ENCODE measurements at regions not wholly inside any gene's neighbourhood (a gene's known extent, or its start where the extent isn't known, plus 50 kb on each side); places are given as distances from the start of the nearest gene placed in this dataset.

GRCh38 chr10:94129393-94130130 lies 135.8 kb downstream of the PLCE1 start:
- Histone ChIP-seq H3K27ac (peak overlapping the region; percentile 54 to 69), H3K4me1 (peaks cover 11 to 57% of the 10 kb centered on the region in 2 donors), H3K27me3 (no peaks in the 10 kb centered on the region), H3K9me3 (no peaks in the 10 kb centered on the region), H3K4me3 (no peak overlapping the region), H3K36me3 (peaks cover 0 to 3% of the 10 kb centered on the region in 2 donors)
- intact Hi-C loops (cut with DNase I), result loop anchor here (5.0 kb wide), 1 partner anchor 37 kb away; no protein-coding TSS in a partner anchor
- peak in 1 of 2 donors; percentile 80 for DNase-seq (ENCODE audit: low spot score in 2 of 2)
- TF ChIP-seq CTCF (IDR thresholded peaks at IDR 0.05), result no peak

DNA sequence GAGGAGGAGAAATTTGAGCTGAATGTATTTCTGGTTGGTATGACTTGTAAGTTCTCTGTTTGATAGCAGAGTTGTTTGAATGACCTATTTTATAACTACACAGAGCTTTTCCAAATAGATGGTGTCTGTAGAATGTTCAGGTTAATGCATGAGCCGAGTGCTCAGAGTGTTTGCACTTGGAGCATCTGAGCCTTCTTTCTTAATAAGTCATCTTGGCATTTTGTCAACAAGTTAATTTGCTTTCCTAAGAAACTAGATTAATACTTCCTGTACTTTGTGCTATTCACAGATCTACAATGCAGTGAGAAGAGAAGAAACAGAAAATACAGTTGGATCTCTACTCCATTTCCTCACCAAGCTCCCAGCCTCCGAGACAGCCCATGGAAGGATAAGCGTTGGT lies 138.2 kb downstream of the PLCE1 start:
- no peak for TF ChIP-seq CTCF (IDR thresholded peaks at IDR 0.05)
- Histone ChIP-seq H3K27me3 (no peaks in the 10 kb centered on the region), H3K27ac (peak overlapping the region in 1 of 2 donors; percentile 69), H3K4me1 (peaks cover 4 to 40% of the 10 kb centered on the region in 2 donors), H3K9me3 (no peaks in the 10 kb centered on the region), H3K36me3 (peaks cover 0 to 6% of the 10 kb centered on the region in 2 donors), H3K4me3 (no peak overlapping the region)
- no peak for DNase-seq (ENCODE audit: low spot score in 2 of 2)
- intact Hi-C loops (cut with DNase I), result no loop called here

DNA sequence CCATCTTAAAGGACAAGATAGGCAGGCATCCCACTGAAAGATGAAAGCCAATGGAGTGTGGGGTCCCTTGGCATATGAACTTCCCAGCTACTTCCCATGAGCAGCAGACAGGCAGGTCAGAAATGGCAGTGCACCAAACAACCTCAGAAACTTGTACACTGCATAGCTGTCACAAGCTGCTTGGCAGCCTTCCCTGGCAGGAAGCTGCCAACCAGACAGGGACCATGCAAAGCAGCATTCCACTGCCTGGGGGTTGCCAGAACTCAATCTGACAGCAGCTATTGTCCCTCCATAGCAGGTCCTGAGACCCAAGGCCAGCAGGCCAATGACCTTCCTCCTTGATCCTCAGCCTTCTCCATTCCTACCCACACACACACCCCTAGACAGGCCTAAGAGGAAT lies 139.5 kb downstream of the PLCE1 start:
- Histone ChIP-seq H3K27me3 (no peaks in the 10 kb centered on the region), H3K4me1 (peaks cover 4 to 37% of the 10 kb centered on the region in 2 donors), H3K27ac (peak overlapping the region in 1 of 2 donors; percentile 37), H3K4me3 (no peak overlapping the region), H3K36me3 (peaks cover 0 to 6% of the 10 kb centered on the region in 2 donors), H3K9me3 (no peaks in the 10 kb centered on the region)
- TF ChIP-seq CTCF (IDR thresholded peaks at IDR 0.05), result no peak
- no peak for DNase-seq (ENCODE audit: low spot score in 2 of 2)
- intact Hi-C loops (cut with DNase I), result no loop called here

DNA sequence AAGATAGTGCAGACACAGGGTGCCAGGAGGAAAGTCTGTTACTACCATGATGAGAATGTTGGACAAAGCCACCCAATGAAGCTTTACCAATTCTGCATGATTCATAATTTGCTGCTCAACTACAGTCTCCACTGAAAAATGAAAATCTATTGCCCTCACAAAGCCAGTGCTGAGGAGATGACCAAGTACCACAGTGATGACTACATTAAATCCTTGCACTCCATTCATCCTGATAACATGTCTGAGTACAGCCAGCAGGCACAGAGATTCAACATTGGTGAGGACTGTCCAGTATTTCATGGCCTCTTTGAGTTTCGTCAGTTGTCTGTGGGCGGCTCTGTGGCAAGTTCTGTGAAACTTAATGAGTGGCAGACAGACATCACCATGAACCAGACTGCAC lies 144.0 kb downstream of the PLCE1 start:
- peaks cover 0 to 20% of the 10 kb centered on the region in 2 donors for H3K4me1 ChIP-seq
- no peak overlapping the region for H3K27ac ChIP-seq
- intact Hi-C loops (cut with DNase I), result no loop called here
- H3K27me3 ChIP-seq, result no peaks in the 10 kb centered on the region
- no peak overlapping the region for H3K4me3 ChIP-seq
- H3K36me3 ChIP-seq, result peaks cover 0 to 6% of the 10 kb centered on the region in 2 donors
- no peak for DNase-seq (ENCODE audit: low spot score in 2 of 2)
- H3K9me3 ChIP-seq, result no peaks in the 10 kb centered on the region
- no peak for TF ChIP-seq CTCF (IDR thresholded peaks at IDR 0.05)

GRCh38 chr10:94138391-94138790 lies 144.7 kb downstream of the PLCE1 start:
- no peak overlapping the region for H3K4me3 ChIP-seq
- H3K9me3 ChIP-seq, result no peaks in the 10 kb centered on the region
- no peak for TF ChIP-seq CTCF (IDR thresholded peaks at IDR 0.05)
- no peaks in the 10 kb centered on the region for H3K27me3 ChIP-seq
- H3K36me3 ChIP-seq, result peaks cover 0 to 6% of the 10 kb centered on the region in 2 donors
- peaks cover 0 to 22% of the 10 kb centered on the region in 2 donors for H3K4me1 ChIP-seq
- no peak overlapping the region for H3K27ac ChIP-seq
- DNase-seq (ENCODE audit: low spot score in 2 of 2), result no peak
- intact Hi-C loops (cut with DNase I), result no loop called here

Data from ascending aorta (tissue), 2 donors.